GM10248 (cell line): ENCODE measurements at regions not wholly inside any gene's neighbourhood (a gene's known extent, or its start where the extent isn't known, plus 50 kb on each side); places are given as distances from the start of the nearest gene placed in this dataset.

Experiments used
- CTCF ChIA-PET: fragments of 300-600 bp; sonication (Branson Sonifier 250); formaldehyde crosslinking; extraction: SDS; loops from one replicate; lab custom pipeline; 2021; ENCODE audit warnings: antibody characterized with exemption; lab: Yijun Ruan, JAX
- POLR2A ChIA-PET: fragments of 350-650 bp; sonication (Branson Sonifier 250); formaldehyde crosslinking; extraction: SDS; loops from one replicate; lab custom pipeline; 2020; ENCODE audit warnings: antibody characterized with exemption; lab: Yijun Ruan, JAX
- DNase-seq: peaks from one replicate; pipeline ENCODE4 v3.0.0; 2012; ENCODE audit errors: extremely low spot score
- TF ChIP-seq, protein P1 (sequence below): IDR thresholded peaks from 2 replicates; pipeline ENCODE4 v1.5.1; 2012; ENCODE audit warnings: mild to moderate bottlenecking, low read depth; ENCODE audit errors: extremely low read depth, missing control alignments, control extremely low read depth

GRCh38 chr10:128398999-128399398, 272.8 kb upstream of the MKI67 start:
- no peak for DNase-seq
- TF ChIP-seq, protein P1, sequence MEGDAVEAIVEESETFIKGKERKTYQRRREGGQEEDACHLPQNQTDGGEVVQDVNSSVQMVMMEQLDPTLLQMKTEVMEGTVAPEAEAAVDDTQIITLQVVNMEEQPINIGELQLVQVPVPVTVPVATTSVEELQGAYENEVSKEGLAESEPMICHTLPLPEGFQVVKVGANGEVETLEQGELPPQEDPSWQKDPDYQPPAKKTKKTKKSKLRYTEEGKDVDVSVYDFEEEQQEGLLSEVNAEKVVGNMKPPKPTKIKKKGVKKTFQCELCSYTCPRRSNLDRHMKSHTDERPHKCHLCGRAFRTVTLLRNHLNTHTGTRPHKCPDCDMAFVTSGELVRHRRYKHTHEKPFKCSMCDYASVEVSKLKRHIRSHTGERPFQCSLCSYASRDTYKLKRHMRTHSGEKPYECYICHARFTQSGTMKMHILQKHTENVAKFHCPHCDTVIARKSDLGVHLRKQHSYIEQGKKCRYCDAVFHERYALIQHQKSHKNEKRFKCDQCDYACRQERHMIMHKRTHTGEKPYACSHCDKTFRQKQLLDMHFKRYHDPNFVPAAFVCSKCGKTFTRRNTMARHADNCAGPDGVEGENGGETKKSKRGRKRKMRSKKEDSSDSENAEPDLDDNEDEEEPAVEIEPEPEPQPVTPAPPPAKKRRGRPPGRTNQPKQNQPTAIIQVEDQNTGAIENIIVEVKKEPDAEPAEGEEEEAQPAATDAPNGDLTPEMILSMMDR, result no peak
- POLR2A ChIA-PET, result no interaction called here
- CTCF ChIA-PET, result interaction anchor here (1.0 kb wide), 1 partner anchor 9 kb away, joined by 3 read pairs; no protein-coding TSS in a partner anchor

DNA sequence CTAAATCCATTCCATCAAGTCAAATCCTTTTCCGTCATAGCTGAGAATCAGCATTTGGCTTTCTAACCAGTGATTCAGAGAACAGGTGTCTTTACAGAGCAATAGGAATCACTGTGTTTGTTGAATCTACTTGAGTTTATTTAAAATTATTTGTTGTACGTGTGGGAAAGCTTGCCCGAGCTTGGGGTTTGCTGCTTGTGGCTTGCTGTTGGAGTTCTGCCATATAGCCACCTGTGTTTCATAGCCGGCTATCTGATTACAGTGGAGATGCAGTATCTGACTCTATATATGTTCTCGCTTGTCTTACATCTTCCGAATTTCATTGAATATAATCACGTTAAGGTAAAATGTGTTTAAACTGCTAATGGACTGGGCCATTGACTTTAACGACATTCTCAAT, 274.3 kb upstream of the MKI67 start:
- POLR2A ChIA-PET, result no interaction called here
- DNase-seq, result no peak
- TF ChIP-seq, protein P1, result no peak
- CTCF ChIA-PET, result interaction anchor here (1.1 kb wide), 1 partner anchor 17 kb away, joined by 3 read pairs; no protein-coding TSS in a partner anchor

GRCh38 chr10:128405450-128405849, 279.2 kb upstream of the MKI67 start:
- ChIA-PET POLR2A (no interaction called here), CTCF (no interaction called here)
- TF ChIP-seq, protein P1, result no peak
- no peak for DNase-seq

- ChIA-PET POLR2A (no interaction called here), CTCF (no interaction called here)
- no peak for DNase-seq
- TF ChIP-seq, protein P1, result no peak
These were observed 285.4 kb upstream of the MKI67 start for GRCh38 chr10:128411643-128412042.

GRCh38 chr10:128414568-128414967, 288.3 kb upstream of the MKI67 start:
- TF ChIP-seq, protein P1, result no peak
- ChIA-PET CTCF (no interaction called here), POLR2A (no interaction called here)
- no peak for DNase-seq

- CTCF ChIA-PET, result interaction anchor here (1.2 to 1.6 kb wide), 2 partner anchors 15 to 92 kb away, joined by 3 read pairs; no protein-coding TSS in a partner anchor
- POLR2A ChIA-PET, result no interaction called here
These were observed 290.0 kb upstream of the MKI67 start for GRCh38 chr10:128416231-128416630.

More at GRCh38 chr10:128416231-128416630, 290.0 kb upstream of the MKI67 start:
- TF ChIP-seq, protein P1, result no peak
- no peak for DNase-seq
